Panc1 (cell line): ENCODE measurements at regions not wholly inside any gene's neighbourhood (a gene's known extent, or its start where the extent isn't known, plus 50 kb on each side); places are given as distances from the start of the nearest gene placed in this dataset.

ENCODE experiments used
- POLR2AphosphoS5 ChIP-seq: IDR thresholded peaks from 2 replicates; pipeline ENCODE4 v1.6.1; 2012; ENCODE audit warnings: mild to moderate bottlenecking, low read depth, low read length, moderate library complexity
- TF ChIP-seq, protein P1 (sequence below): fragments of 450-650 bp; IDR thresholded peaks from 2 replicates; pipeline ENCODE4 v1.5.1; 2017; ENCODE audit warnings: mild to moderate bottlenecking

DNA sequence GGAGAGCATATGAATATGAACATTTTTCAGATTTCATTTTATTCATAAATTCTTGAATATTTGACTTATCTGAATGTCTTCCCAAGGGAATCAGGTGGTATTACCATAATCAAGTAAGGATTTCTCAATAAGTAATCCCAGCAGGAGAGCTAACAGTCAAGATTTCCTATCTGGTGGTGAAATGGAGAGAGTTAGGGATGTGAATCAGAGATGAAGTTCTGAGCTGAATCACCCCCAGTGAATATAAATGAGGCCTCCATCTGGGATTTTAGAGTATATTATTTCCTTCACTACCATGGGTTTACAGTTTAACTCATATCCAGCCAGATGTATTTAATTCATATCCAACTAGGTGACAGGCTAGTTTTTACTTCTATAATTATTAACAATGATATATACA is 61.5 kb upstream of the RGS2 start:
- TF ChIP-seq, protein P1, sequence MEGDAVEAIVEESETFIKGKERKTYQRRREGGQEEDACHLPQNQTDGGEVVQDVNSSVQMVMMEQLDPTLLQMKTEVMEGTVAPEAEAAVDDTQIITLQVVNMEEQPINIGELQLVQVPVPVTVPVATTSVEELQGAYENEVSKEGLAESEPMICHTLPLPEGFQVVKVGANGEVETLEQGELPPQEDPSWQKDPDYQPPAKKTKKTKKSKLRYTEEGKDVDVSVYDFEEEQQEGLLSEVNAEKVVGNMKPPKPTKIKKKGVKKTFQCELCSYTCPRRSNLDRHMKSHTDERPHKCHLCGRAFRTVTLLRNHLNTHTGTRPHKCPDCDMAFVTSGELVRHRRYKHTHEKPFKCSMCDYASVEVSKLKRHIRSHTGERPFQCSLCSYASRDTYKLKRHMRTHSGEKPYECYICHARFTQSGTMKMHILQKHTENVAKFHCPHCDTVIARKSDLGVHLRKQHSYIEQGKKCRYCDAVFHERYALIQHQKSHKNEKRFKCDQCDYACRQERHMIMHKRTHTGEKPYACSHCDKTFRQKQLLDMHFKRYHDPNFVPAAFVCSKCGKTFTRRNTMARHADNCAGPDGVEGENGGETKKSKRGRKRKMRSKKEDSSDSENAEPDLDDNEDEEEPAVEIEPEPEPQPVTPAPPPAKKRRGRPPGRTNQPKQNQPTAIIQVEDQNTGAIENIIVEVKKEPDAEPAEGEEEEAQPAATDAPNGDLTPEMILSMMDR: no peak
- no peak for TF ChIP-seq POLR2AphosphoS5
